Karpas-422 (cell line): ENCODE measurements at regions not wholly inside any gene's neighbourhood (a gene's known extent, or its start where the extent isn't known, plus 50 kb on each side); places are given as distances from the start of the nearest gene placed in this dataset.

Experiments
- DNase-seq: peaks from one replicate; pipeline ENCODE4 v3.0.0-alpha.2; 2015
- H2AFZ ChIP-seq: fragments of 200-600 bp; sonication (generic); 2 replicates; pipeline ENCODE4 v1.6.1; 2014; ENCODE audit warnings: antibody characterized with exemption, low read length, mixed read lengths
- H3K27ac ChIP-seq: fragments of 200-600 bp; sonication (generic); 2 replicates; pipeline ENCODE4 v1.5.1; 2014; ENCODE audit warnings: mild to moderate bottlenecking, low read length, moderate library complexity
- H3K27me3 ChIP-seq: fragments of 200-600 bp; sonication (generic); 2 replicates; pipeline ENCODE4 v1.6.1; 2014; ENCODE audit warnings: low read length, mixed read lengths
- H3K36me3 ChIP-seq: fragments of 200-600 bp; sonication (generic); 2 replicates; pipeline ENCODE4 v1.6.1; 2014; ENCODE audit warnings: low read length, mixed read lengths; ENCODE audit not compliant: insufficient read depth
- H3K4me1 ChIP-seq: fragments of 200-600 bp; sonication (generic); 2 replicates; pipeline ENCODE4 v1.6.1; 2014; ENCODE audit warnings: mild to moderate bottlenecking, low read length, mixed read lengths
- H3K4me2 ChIP-seq: fragments of 200-600 bp; sonication (generic); 2 replicates; pipeline ENCODE4 v1.6.1; 2014; ENCODE audit warnings: low read length, low read depth, mild to moderate bottlenecking; ENCODE audit not compliant: poor library complexity, severe bottlenecking
- H3K4me3 ChIP-seq: fragments of 200-600 bp; sonication (generic); 2 replicates; pipeline ENCODE4 v1.5.1; 2014; ENCODE audit warnings: mild to moderate bottlenecking, antibody characterized with exemption, low read length, mixed read lengths
- H3K79me2 ChIP-seq: fragments of 200-600 bp; sonication (generic); 2 replicates; pipeline ENCODE4 v1.6.1; 2014; ENCODE audit warnings: mild to moderate bottlenecking, low read length, mixed read lengths
- H3K9ac ChIP-seq: fragments of 200-600 bp; sonication (generic); 2 replicates; pipeline ENCODE4 v1.6.0; 2014; ENCODE audit warnings: low read length
- H3K9me2 ChIP-seq: fragments of 200-600 bp; sonication (generic), shearing (Covaris generic); replicated peaks from 2 replicates; pipeline ENCODE4 v1.6.0; 2014; ENCODE audit warnings: mild to moderate bottlenecking, low read length, moderate library complexity; ENCODE audit not compliant: insufficient read depth
- H3K9me3 ChIP-seq: fragments of 300-700, 200-600 bp; sonication (generic); 2 replicates; pipeline ENCODE4 v1.6.1; 2014; ENCODE audit warnings: low read length, mixed read lengths
- H4K20me1 ChIP-seq: fragments of 200-600 bp; sonication (generic); 2 replicates; pipeline ENCODE4 v1.6.1; 2014; ENCODE audit warnings: mild to moderate bottlenecking, antibody characterized with exemption, low read length, low read depth; ENCODE audit not compliant: insufficient read depth

- no peak for DNase-seq
- Histone ChIP-seq H3K9ac (no peak overlapping the region), H3K4me1 (no peaks in the 10 kb centered on the region), H3K27ac (no peak overlapping the region), H2AFZ (no peak overlapping the region), H3K4me3 (no peak overlapping the region), H3K9me2 (no peaks in the 10 kb centered on the region), H3K27me3 (no peaks in the 10 kb centered on the region), H3K9me3 (peaks cover 7% of the 10 kb centered on the region), H3K36me3 (no peaks in the 10 kb centered on the region), H3K4me2 (no peak overlapping the region), H4K20me1 (no peaks in the 10 kb centered on the region), H3K79me2 (no peaks in the 10 kb centered on the region)
These were observed 135.6 kb upstream of the EPHA5 start for GRCh38 chr4:65805936-65806335.

DNA sequence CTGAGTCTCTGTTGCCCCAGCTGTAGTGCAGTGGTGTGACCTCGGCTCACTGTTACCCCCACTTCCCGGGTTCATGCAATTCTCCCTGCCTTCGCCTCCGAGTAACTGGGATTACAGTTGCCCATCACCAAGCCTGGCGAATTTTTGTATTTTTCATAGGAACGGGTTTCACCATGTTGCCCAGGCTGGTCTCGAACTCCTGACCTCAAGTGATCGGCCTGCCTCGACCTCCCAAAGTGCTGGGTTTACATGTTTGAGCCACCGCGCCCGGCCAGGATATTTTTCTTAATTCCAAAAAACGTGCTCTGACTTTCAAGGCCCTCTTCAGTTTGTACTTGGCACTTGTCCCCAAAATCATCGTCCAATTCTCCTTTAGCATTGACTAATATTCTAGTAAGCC lies 129.2 kb upstream of the EPHA5 start:
- peaks cover 4% of the 10 kb centered on the region for H3K9me3 ChIP-seq
- H3K4me3 ChIP-seq: no peak overlapping the region
- H2AFZ ChIP-seq: no peak overlapping the region
- DNase-seq: no peak
- H4K20me1 ChIP-seq: no peaks in the 10 kb centered on the region
- H3K9ac ChIP-seq: no peak overlapping the region
- no peaks in the 10 kb centered on the region for H3K36me3 ChIP-seq
- no peaks in the 10 kb centered on the region for H3K79me2 ChIP-seq
- H3K4me2 ChIP-seq: no peak overlapping the region
- no peak overlapping the region for H3K27ac ChIP-seq
- H3K9me2 ChIP-seq: no peaks in the 10 kb centered on the region
- no peaks in the 10 kb centered on the region for H3K4me1 ChIP-seq
- no peaks in the 10 kb centered on the region for H3K27me3 ChIP-seq

- Histone ChIP-seq H3K9me2 (no peaks in the 10 kb centered on the region), H2AFZ (no peak overlapping the region)
These were observed 128.3 kb upstream of the EPHA5 start for GRCh38 chr4:65798498-65799127.

GRCh38 chr4:65791812-65792308 lies 121.6 kb upstream of the EPHA5 start:
- no peaks in the 10 kb centered on the region for H3K79me2 ChIP-seq
- no peak overlapping the region for H3K27ac ChIP-seq
- no peak overlapping the region for H3K4me3 ChIP-seq
- H3K4me2 ChIP-seq: no peak overlapping the region
- H3K9me2 ChIP-seq: no peaks in the 10 kb centered on the region
- H4K20me1 ChIP-seq: no peaks in the 10 kb centered on the region
- no peak overlapping the region for H2AFZ ChIP-seq
- no peaks in the 10 kb centered on the region for H3K27me3 ChIP-seq
- peaks cover 3% of the 10 kb centered on the region; the same call in 1 of the 2 replicates for H3K9me3 ChIP-seq
- no peaks in the 10 kb centered on the region for H3K36me3 ChIP-seq
- no peak for DNase-seq
- H3K4me1 ChIP-seq: no peaks in the 10 kb centered on the region
- no peak overlapping the region for H3K9ac ChIP-seq

More at GRCh38 chr4:65798498-65799127, 128.3 kb upstream of the EPHA5 start:
- Histone ChIP-seq H3K9ac (no peak overlapping the region), H3K27me3 (no peaks in the 10 kb centered on the region), H3K79me2 (no peaks in the 10 kb centered on the region), H3K4me1 (no peaks in the 10 kb centered on the region), H3K9me3 (peaks cover 4% of the 10 kb centered on the region), H3K27ac (no peak overlapping the region), H3K4me3 (no peak overlapping the region), H4K20me1 (no peaks in the 10 kb centered on the region), H3K36me3 (no peaks in the 10 kb centered on the region), H3K4me2 (no peak overlapping the region)
- DNase-seq: no peak

GRCh38 chr4:65791111-65791811 lies 121.0 kb upstream of the EPHA5 start:
- Histone ChIP-seq H3K36me3 (no peaks in the 10 kb centered on the region), H3K27ac (no peak overlapping the region), H3K9me3 (no peaks in the 10 kb centered on the region), H3K9ac (no peak overlapping the region), H4K20me1 (no peaks in the 10 kb centered on the region), H3K4me2 (no peak overlapping the region), H3K4me1 (no peaks in the 10 kb centered on the region), H3K9me2 (no peaks in the 10 kb centered on the region), H3K79me2 (no peaks in the 10 kb centered on the region), H2AFZ (no peak overlapping the region), H3K4me3 (no peak overlapping the region), H3K27me3 (no peaks in the 10 kb centered on the region)
- no peak for DNase-seq

GRCh38 chr4:65789805-65790204 lies 119.5 kb upstream of the EPHA5 start:
- H3K27ac ChIP-seq: no peak overlapping the region
- 0 out of 2 replicates have a peak, but pooled peaks cover 2% of the 10 kb centered on the region for H3K9me3 ChIP-seq
- H2AFZ ChIP-seq: no peak overlapping the region
- H3K9ac ChIP-seq: no peak overlapping the region
- H3K27me3 ChIP-seq: no peaks in the 10 kb centered on the region
- no peaks in the 10 kb centered on the region for H3K9me2 ChIP-seq
- DNase-seq: no peak
- no peak overlapping the region for H3K4me3 ChIP-seq
- H3K4me1 ChIP-seq: no peaks in the 10 kb centered on the region
- no peaks in the 10 kb centered on the region for H3K79me2 ChIP-seq
- H4K20me1 ChIP-seq: no peaks in the 10 kb centered on the region
- H3K36me3 ChIP-seq: no peaks in the 10 kb centered on the region
- no peak overlapping the region for H3K4me2 ChIP-seq

GRCh38 chr4:65789341-65789740 lies 119.1 kb upstream of the EPHA5 start:
- no peaks in the 10 kb centered on the region for H3K4me1 ChIP-seq
- H3K27me3 ChIP-seq: no peaks in the 10 kb centered on the region
- no peak for DNase-seq
- no peaks in the 10 kb centered on the region for H3K79me2 ChIP-seq
- H2AFZ ChIP-seq: no peak overlapping the region
- H3K9me3 ChIP-seq: 0 out of 2 replicates have a peak, but pooled peaks cover 2% of the 10 kb centered on the region
- H3K9ac ChIP-seq: no peak overlapping the region
- H3K27ac ChIP-seq: no peak overlapping the region
- no peak overlapping the region for H3K4me2 ChIP-seq
- no peaks in the 10 kb centered on the region for H3K9me2 ChIP-seq
- no peaks in the 10 kb centered on the region for H4K20me1 ChIP-seq
- no peaks in the 10 kb centered on the region for H3K36me3 ChIP-seq
- H3K4me3 ChIP-seq: no peak overlapping the region

DNA sequence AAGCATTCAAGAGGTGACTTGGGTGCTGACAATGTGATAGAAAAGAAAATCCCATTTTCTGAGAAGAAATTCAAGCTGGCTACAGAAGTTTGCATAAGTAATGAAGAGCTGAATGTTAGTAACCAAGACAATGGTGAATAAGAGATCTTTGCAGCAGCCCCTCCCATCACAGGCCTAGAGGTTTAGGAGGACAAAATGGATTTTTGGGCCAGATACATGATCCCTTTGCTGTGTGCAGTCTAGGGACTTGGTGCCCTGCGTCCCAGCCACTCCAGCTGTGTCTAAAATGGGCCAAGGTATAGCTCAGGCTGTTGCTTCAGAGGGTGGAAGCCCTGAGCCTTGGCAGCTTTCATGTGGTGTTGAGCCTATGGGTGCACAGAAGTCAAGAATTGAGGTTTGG lies 107.0 kb upstream of the EPHA5 start:
- Histone ChIP-seq H3K9me3 (peaks cover 26% of the 10 kb centered on the region), H3K36me3 (no peaks in the 10 kb centered on the region), H3K9me2 (no peaks in the 10 kb centered on the region), H3K9ac (no peak overlapping the region), H2AFZ (no peak overlapping the region), H3K79me2 (no peaks in the 10 kb centered on the region), H3K4me2 (no peak overlapping the region), H3K4me3 (no peak overlapping the region), H3K4me1 (no peaks in the 10 kb centered on the region), H3K27ac (no peak overlapping the region), H3K27me3 (no peaks in the 10 kb centered on the region), H4K20me1 (no peaks in the 10 kb centered on the region)
- DNase-seq: no peak
